Activated T-cell treated with anti-CD3 and anti-CD28 coated beads, Interleukin-2, amount 50 U/mL, for 24 hours (primary cell): ENCODE measurements at regions not wholly inside any gene's neighbourhood (a gene's known extent, or its start where the extent isn't known, plus 50 kb on each side); places are given as distances from the start of the nearest gene placed in this dataset.

ENCODE experiments used
- DNase-seq: peaks from one replicate; pipeline ENCODE4 v3.0.0-alpha.2; 2020
- H3K27ac Mint-ChIP-seq: 2 replicates; pipeline ENCODE4 v1.8.0; 2020; ENCODE audit warnings: mild to moderate bottlenecking, mixed read lengths
- H3K27me3 Mint-ChIP-seq: 2 replicates; pipeline ENCODE4 v1.8.0; 2020; ENCODE audit warnings: mixed read lengths
- H3K36me3 Mint-ChIP-seq: 2 replicates; pipeline ENCODE4 v1.8.0; 2020; ENCODE audit warnings: low read depth, mixed read lengths
- H3K4me1 Mint-ChIP-seq: 2 replicates; pipeline ENCODE4 v1.8.0; 2020; ENCODE audit warnings: low read depth, mixed read lengths
- H3K4me3 Mint-ChIP-seq: 2 replicates; pipeline ENCODE4 v1.8.0; 2020; ENCODE audit warnings: mild to moderate bottlenecking, moderate library complexity, mixed read lengths
- H3K9me3 Mint-ChIP-seq: 2 replicates; pipeline ENCODE4 v1.8.0; 2020; ENCODE audit warnings: mixed read lengths

DNA sequence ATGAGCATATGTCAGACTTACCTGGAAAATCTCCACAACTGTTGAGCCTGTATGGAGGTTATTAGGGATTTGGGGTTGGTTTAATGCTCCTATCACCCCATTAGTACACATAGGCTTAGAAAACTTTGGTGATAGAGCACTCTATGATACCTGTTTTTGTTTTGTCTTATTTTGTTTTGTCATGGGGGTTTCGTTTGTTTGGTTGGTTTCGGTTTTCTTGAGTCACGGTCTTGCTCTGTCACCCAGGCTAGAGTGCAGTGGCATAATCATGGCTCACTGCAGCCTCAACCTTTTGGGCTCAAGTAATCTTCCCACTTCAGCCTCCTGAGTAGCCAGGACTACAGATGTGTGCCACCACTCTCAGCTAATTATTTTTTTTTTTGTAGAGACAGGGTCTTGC, 70.0 kb downstream of the MZT1 start:
- no peaks in the 10 kb centered on the region for H3K36me3 Mint-ChIP-seq
- H3K4me3 Mint-ChIP-seq, result no peak overlapping the region
- H3K4me1 Mint-ChIP-seq, result no peaks in the 10 kb centered on the region
- H3K9me3 Mint-ChIP-seq, result no peaks in the 10 kb centered on the region
- peaks cover 30% of the 10 kb centered on the region for H3K27me3 Mint-ChIP-seq
- H3K27ac Mint-ChIP-seq, result no peak overlapping the region
- no peak for DNase-seq

- no peaks in the 10 kb centered on the region for H3K36me3 Mint-ChIP-seq
- H3K4me1 Mint-ChIP-seq, result no peaks in the 10 kb centered on the region
- H3K9me3 Mint-ChIP-seq, result no peaks in the 10 kb centered on the region
- no peak overlapping the region for H3K4me3 Mint-ChIP-seq
- H3K27ac Mint-ChIP-seq, result no peak overlapping the region
- H3K27me3 Mint-ChIP-seq, result peaks cover 22% of the 10 kb centered on the region
- no peak for DNase-seq
Measured at GRCh38 chr13:72656357-72656756, 71.1 kb downstream of the MZT1 start.

- no peaks in the 10 kb centered on the region for H3K9me3 Mint-ChIP-seq
- peaks cover 31% of the 10 kb centered on the region for H3K27me3 Mint-ChIP-seq
- no peaks in the 10 kb centered on the region for H3K4me1 Mint-ChIP-seq
- no peak overlapping the region for H3K4me3 Mint-ChIP-seq
- no peak overlapping the region for H3K27ac Mint-ChIP-seq
- DNase-seq, result no peak
- no peaks in the 10 kb centered on the region for H3K36me3 Mint-ChIP-seq
Measured at GRCh38 chr13:72653506-72653905, 73.9 kb downstream of the MZT1 start.

DNA sequence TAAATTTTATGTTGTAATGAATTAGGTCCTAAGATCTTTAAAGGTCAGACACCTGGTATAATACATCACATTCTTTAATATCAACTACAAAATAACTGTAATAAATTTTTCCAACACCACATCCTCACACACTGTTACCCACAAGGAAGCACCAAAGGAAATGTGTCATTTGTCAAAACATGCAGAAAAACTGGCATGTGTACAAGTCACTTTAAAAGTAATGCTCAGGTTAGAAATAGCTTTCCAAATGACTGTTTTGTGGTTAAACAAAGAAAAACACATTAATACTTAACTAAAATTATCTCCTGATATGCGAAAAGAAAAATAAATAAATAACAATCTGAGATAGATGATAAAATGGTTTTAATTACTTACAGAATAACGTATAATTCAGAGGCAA, 74.7 kb downstream of the MZT1 start:
- DNase-seq, result no peak
- Mint-ChIP-seq H3K36me3 (no peaks in the 10 kb centered on the region), H3K4me3 (no peak overlapping the region)

GRCh38 chr13:72651144-72651543, 76.3 kb downstream of the MZT1 start:
- Mint-ChIP-seq H3K27me3 (peaks cover 27% of the 10 kb centered on the region), H3K9me3 (no peaks in the 10 kb centered on the region), H3K4me3 (no peak overlapping the region), H3K4me1 (no peaks in the 10 kb centered on the region), H3K36me3 (no peaks in the 10 kb centered on the region), H3K27ac (no peak overlapping the region)
- no peak for DNase-seq

More for the DNA sequence above, 74.7 kb downstream of the MZT1 start:
- no peaks in the 10 kb centered on the region for H3K4me1 Mint-ChIP-seq
- no peak overlapping the region for H3K27ac Mint-ChIP-seq
- no peaks in the 10 kb centered on the region for H3K9me3 Mint-ChIP-seq
- H3K27me3 Mint-ChIP-seq, result peaks cover 24% of the 10 kb centered on the region

DNA sequence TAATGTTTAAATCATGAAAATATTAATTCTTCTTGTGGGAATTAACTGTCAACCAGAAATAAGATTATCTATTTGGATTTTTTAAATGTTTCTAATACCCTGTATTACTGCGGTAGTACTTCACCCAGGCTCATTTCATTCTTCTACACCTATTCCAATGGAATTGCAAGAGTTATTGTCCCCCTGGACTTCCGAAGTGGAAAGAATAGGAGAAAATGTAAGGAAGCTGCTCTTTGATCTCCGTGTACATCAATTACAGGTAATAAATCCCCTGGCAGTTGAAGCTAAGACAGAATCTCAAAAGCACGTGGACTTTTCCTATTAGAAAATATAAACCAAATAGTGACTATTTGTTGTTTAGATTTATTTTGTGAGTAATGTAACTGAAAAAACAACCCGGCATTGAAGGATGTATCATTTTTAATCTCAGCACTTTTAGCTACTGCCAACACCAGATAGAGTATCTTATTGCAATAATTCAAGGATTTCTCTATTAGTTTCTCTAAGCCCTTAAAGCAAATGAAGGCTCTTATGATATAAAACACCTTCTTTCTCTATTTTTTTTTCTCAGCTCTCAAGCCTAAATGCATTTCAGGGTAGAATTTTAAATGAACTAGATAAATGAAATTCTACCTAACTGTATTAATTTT, 77.3 kb downstream of the MZT1 start:
- DNase-seq, result no peak
- no peaks in the 10 kb centered on the region for H3K36me3 Mint-ChIP-seq
- H3K4me3 Mint-ChIP-seq, result no peak overlapping the region
- H3K9me3 Mint-ChIP-seq, result no peaks in the 10 kb centered on the region
- H3K27me3 Mint-ChIP-seq, result peaks cover 30% of the 10 kb centered on the region
- H3K4me1 Mint-ChIP-seq, result no peaks in the 10 kb centered on the region
- H3K27ac Mint-ChIP-seq, result no peak overlapping the region

DNA sequence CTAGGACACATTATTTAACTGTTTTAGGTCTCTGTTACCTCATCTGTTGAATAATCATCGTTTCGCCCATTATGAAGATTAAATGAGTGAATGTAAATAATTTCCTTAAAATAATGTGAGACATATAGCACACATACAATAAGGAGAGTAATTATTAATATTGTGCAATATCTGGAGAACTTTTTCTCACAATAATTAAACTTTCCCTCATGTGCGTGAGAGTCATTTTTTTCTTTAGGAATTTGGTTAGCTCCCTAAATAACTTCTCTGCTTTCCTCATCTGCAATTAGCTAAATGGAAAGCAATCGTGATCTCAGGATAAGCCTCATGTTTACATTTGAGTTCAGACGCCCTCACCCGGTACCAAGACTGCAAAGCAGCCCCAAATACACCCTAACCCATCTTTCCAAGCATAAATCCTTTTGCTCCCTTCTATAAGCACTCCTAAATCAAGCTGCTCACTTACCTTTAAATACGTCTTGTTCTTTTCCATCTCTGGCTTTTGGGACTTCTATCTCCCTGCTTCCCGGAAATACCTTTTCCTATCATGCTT, 78.8 kb downstream of the MZT1 start:
- no peaks in the 10 kb centered on the region for H3K9me3 Mint-ChIP-seq
- no peak overlapping the region for H3K27ac Mint-ChIP-seq
- peaks cover 23% of the 10 kb centered on the region for H3K27me3 Mint-ChIP-seq
- no peaks in the 10 kb centered on the region for H3K36me3 Mint-ChIP-seq
- H3K4me1 Mint-ChIP-seq, result no peaks in the 10 kb centered on the region
- DNase-seq, result no peak
- no peak overlapping the region for H3K4me3 Mint-ChIP-seq

- DNase-seq, result no peak
- Mint-ChIP-seq H3K36me3 (no peaks in the 10 kb centered on the region), H3K27ac (no peak overlapping the region), H3K4me3 (no peak overlapping the region), H3K27me3 (peaks cover 21% of the 10 kb centered on the region), H3K4me1 (no peaks in the 10 kb centered on the region), H3K9me3 (no peaks in the 10 kb centered on the region)
Measured at GRCh38 chr13:72647422-72647821, 80.0 kb downstream of the MZT1 start.

DNA sequence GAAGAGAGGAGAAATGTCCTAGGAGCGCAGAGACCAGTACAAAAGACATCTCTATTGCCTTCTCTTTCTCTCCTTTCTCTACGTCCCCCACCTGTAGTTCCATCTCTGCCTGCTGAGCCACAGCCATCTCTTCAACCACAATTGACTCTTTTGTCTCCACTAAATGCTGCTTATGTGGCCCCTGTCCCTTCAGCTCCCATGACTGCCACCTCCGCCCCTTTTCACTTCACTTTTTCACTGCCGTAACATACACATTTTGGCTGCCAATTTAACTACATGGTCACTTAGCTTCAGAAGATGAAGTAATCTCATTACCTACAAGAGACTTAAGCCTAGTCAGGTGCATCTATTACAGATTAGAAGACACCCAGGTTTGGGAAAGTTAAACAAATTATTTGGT, 81.9 kb downstream of the MZT1 start:
- Mint-ChIP-seq H3K4me1 (no peaks in the 10 kb centered on the region), H3K36me3 (no peaks in the 10 kb centered on the region), H3K4me3 (no peak overlapping the region), H3K27ac (no peak overlapping the region), H3K27me3 (peaks cover 15% of the 10 kb centered on the region), H3K9me3 (no peaks in the 10 kb centered on the region)
- DNase-seq, result no peak

DNA sequence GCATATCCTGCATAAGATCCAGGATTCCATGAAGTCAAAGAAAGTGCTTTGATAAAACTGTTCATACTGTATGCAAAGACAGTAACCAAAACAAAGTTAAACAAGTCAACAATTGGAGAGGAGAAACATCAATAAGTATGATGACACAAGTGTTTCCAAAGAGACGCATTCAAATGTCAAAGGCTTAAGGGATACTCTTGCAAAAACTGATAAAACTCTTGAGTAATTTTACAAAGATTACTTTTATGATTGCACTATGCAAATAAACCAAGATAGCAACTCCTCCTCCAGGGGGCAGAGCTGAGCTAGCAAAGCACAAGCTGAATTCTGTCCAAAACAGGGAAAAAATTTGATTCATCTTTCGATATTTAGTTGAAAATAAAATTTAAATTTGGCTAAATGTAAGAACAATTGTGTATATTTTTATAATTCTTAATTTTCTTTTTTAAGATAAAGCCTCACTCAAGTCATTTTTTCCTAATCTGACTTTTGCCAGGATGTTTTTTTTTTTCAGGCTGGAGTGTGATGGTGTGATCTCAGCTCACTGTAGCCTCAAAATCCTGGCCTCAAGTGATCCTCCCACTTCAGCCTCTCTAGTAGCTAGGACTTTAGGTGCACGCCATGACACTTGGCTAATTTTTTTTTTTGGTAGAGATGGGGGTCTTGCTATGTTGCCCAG, 84.0 kb downstream of the MZT1 start:
- peaks cover 12% of the 10 kb centered on the region for H3K27me3 Mint-ChIP-seq
- peak; percentile 45 for DNase-seq
- no peak overlapping the region for H3K4me3 Mint-ChIP-seq
- H3K9me3 Mint-ChIP-seq, result no peaks in the 10 kb centered on the region
- H3K4me1 Mint-ChIP-seq, result no peaks in the 10 kb centered on the region
- no peaks in the 10 kb centered on the region for H3K36me3 Mint-ChIP-seq
- no peak overlapping the region for H3K27ac Mint-ChIP-seq

GRCh38 chr13:72639377-72639776, 88.1 kb downstream of the MZT1 start:
- H3K27me3 Mint-ChIP-seq, result peaks cover 3% of the 10 kb centered on the region
- H3K9me3 Mint-ChIP-seq, result no peaks in the 10 kb centered on the region

DNA sequence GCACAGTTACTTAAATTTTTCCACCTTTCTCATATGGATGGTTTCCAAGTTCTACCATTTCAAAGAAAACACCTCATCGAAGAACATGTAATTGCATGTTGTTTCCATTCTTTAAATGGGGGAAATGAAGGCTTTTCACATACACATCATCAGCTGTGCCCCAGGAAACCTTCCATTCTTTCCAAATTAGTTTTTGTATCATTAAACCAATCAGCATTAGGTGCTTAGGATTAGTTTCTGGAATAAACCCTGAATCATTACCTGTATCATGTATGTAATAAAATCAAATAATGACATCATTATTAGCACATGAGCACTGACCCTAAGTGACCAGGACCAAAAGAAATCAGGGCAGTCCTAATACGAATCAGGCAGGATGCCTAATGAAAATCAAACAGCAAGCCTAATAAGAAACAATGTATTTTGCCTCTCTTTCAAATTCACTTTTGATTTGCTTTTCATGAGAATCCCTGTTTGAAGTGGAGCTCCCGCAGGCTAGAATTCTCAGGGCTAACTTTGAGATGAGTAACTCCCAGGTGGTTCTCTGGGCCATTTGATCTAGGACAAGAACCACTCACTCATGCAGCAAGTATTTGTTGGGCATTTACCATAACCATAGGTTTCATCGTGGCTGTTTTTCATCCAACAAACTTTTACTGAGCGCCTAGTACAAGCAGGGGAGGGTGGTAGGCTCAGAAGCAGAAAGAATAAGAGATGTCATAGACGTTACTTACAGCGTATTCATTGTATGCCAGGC, 89.2 kb downstream of the MZT1 start:
- no peaks in the 10 kb centered on the region for H3K36me3 Mint-ChIP-seq
- H3K4me3 Mint-ChIP-seq, result no peak overlapping the region
- H3K27ac Mint-ChIP-seq, result no peak overlapping the region
- no peaks in the 10 kb centered on the region for H3K9me3 Mint-ChIP-seq
- DNase-seq, result no peak
- no peaks in the 10 kb centered on the region for H3K4me1 Mint-ChIP-seq
- H3K27me3 Mint-ChIP-seq, result peaks cover 3% of the 10 kb centered on the region

More at GRCh38 chr13:72639377-72639776, 88.1 kb downstream of the MZT1 start:
- no peaks in the 10 kb centered on the region for H3K4me1 Mint-ChIP-seq
- DNase-seq, result no peak
- no peaks in the 10 kb centered on the region for H3K36me3 Mint-ChIP-seq
- H3K4me3 Mint-ChIP-seq, result no peak overlapping the region
- H3K27ac Mint-ChIP-seq, result no peak overlapping the region

GRCh38 chr13:72637561-72637960, 89.9 kb downstream of the MZT1 start:
- H3K27me3 Mint-ChIP-seq, result peaks cover 3% of the 10 kb centered on the region
- no peak overlapping the region for H3K4me3 Mint-ChIP-seq
- H3K36me3 Mint-ChIP-seq, result no peaks in the 10 kb centered on the region
- DNase-seq, result no peak
- no peaks in the 10 kb centered on the region for H3K4me1 Mint-ChIP-seq
- no peak overlapping the region for H3K27ac Mint-ChIP-seq
- H3K9me3 Mint-ChIP-seq, result no peaks in the 10 kb centered on the region

DNA sequence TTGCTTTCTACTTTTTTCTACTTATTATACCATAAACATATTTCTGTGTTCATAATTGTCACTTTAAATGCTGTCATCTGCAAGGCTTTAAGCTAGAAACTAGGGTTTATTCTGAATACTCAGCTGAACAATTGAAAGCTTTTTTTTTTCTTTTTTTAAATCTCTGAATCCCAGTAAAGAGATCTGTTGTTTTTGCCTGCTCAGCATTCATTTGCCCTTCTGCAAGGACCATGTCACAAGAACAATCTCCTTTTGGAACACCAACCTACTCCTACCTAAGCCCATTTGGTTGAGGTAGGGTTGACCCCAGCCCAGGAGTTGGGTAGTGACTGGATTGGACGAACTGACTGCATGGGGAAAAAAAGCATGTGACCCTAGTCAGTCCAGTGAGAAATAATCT, 92.6 kb downstream of the MZT1 start:
- H3K27ac Mint-ChIP-seq, result no peak overlapping the region
- no peaks in the 10 kb centered on the region for H3K27me3 Mint-ChIP-seq
- no peak overlapping the region for H3K4me3 Mint-ChIP-seq
- DNase-seq, result no peak
- H3K9me3 Mint-ChIP-seq, result peaks cover 5% of the 10 kb centered on the region
- H3K36me3 Mint-ChIP-seq, result no peaks in the 10 kb centered on the region
- H3K4me1 Mint-ChIP-seq, result no peaks in the 10 kb centered on the region

DNA sequence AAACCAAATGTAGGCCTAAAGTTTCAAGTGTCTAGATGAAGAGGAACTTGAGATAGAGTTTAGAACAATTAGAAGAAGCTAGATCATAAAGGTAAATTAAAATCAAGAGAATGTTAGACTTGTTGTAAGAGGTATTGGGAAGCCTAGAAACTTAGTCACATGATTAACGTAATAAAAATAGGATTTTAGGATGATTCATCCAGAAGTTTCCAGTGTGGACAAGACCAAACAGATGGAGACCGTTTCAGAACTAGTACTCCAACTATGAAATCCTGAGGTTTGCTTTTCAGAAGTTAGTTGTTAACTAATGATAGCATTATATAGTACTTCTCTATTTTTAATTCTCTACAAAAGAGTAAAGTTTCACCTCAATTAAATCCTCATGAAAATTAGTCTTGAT, 104.9 kb downstream of the MZT1 start:
- DNase-seq, result no peak
- H3K36me3 Mint-ChIP-seq, result no peaks in the 10 kb centered on the region
- no peaks in the 10 kb centered on the region for H3K9me3 Mint-ChIP-seq
- no peak overlapping the region for H3K27ac Mint-ChIP-seq
- peaks cover 18% of the 10 kb centered on the region for H3K27me3 Mint-ChIP-seq
- H3K4me3 Mint-ChIP-seq, result no peak overlapping the region
- no peaks in the 10 kb centered on the region for H3K4me1 Mint-ChIP-seq
